Tibial nerve (tissue), 4 donors: ENCODE measurements at regions not wholly inside any gene's neighbourhood (a gene's known extent, or its start where the extent isn't known, plus 50 kb on each side); places are given as distances from the start of the nearest gene placed in this dataset.

Source experiments
- DNase-seq, 2 donors: peaks; one replicate each; pipeline ENCODE4 v3.0.0-alpha.2; 2019; ENCODE audit warnings: low spot score in 2 of 2
- H3K27ac ChIP-seq, 4 donors: fragments of 200-600 bp; sonication (generic) in 3 of 4; one replicate each; pipeline ENCODE4 v1.5.1; 2017 to 2019; ENCODE audit warnings: mild to moderate bottlenecking in 1 of 4
- H3K27me3 ChIP-seq, 2 donors: fragments of 200-600 bp; sonication (generic) in 1 of 2; one replicate each; pipeline versions ENCODE4 v1.5.1 to v1.6.0; 2017 to 2019
- H3K36me3 ChIP-seq, 3 donors: fragments of 200-600 bp; sonication (generic); one replicate each; pipeline ENCODE4 v1.5.1; 2018 to 2019
- H3K4me1 ChIP-seq, 4 donors: fragments of 200-600 bp; sonication (generic) in 3 of 4; one replicate each; pipeline ENCODE4 v1.5.1; 2017 to 2019
- H3K4me3 ChIP-seq, 4 donors: fragments of 200-600 bp; sonication (generic) in 3 of 4; one replicate each; pipeline ENCODE4 v1.5.1; 2017 to 2019; ENCODE audit warnings: mild to moderate bottlenecking in 1 of 4, moderate library complexity in 1 of 4
- H3K9me3 ChIP-seq, 4 donors: fragments of 200-600 bp; sonication (generic) in 3 of 4; one replicate each; pipeline ENCODE4 v1.5.1; 2017 to 2019
- CTCF ChIP-seq, 5 experiments: fragments of 200-600 bp in 3 of 5; fragments of 450-650 bp in 2 of 5; sonication (generic) in 3 of 5; IDR thresholded peaks; one replicate each; pipeline ENCODE4 v1.5.1; 2016 to 2019; ENCODE audit warnings: antibody characterized with exemption in 5 of 5, mild to moderate bottlenecking in 3 of 5, moderate library complexity in 2 of 5
- EP300 ChIP-seq, 2 donors: sonication (generic); formaldehyde crosslinking; IDR thresholded peaks; one replicate each; pipeline ENCODE4 v1.6.1; 2017; ENCODE audit warnings: antibody characterized with exemption in 2 of 2, mild to moderate bottlenecking in 1 of 2
- POLR2A ChIP-seq, 2 donors: fragments of 450-650 bp; IDR thresholded peaks; one replicate each; pipeline ENCODE4 v1.6.1; 2017; ENCODE audit warnings: antibody characterized with exemption in 2 of 2, mild to moderate bottlenecking in 2 of 2, moderate library complexity in 2 of 2
- WGBS, 2 donors: methylation state at CpG; one replicate each; pipeline ENCODE4 v1.1.5; 2018; 5-methylcytosine and 5-hydroxymethylcytosine counted together

GRCh38 chr2:207266648-207267047, 100.9 kb upstream of the KLF7 start:
- no peak for TF ChIP-seq POLR2A (IDR thresholded peaks at IDR 0.05)
- TF ChIP-seq EP300 (IDR thresholded peaks at IDR 0.05), result no peak
- H3K4me3 ChIP-seq, result no peak overlapping the region
- H3K27me3 ChIP-seq, result no peaks in the 10 kb centered on the region
- DNase-seq, result no peak
- no peaks in the 10 kb centered on the region for H3K4me1 ChIP-seq
- no peaks in the 10 kb centered on the region for H3K36me3 ChIP-seq
- no peak overlapping the region for H3K27ac ChIP-seq
- H3K9me3 ChIP-seq, result no peaks in the 10 kb centered on the region
- 90% methylated on average over 7 of the region's 7 CpGs for WGBS, 2 donors

GRCh38 chr2:207269038-207269437, 103.3 kb upstream of the KLF7 start:
- no peak for DNase-seq
- H3K4me1 ChIP-seq, result no peaks in the 10 kb centered on the region
- no peaks in the 10 kb centered on the region for H3K27me3 ChIP-seq
- H3K27ac ChIP-seq, result no peak overlapping the region
- no peaks in the 10 kb centered on the region for H3K36me3 ChIP-seq
- H3K9me3 ChIP-seq, result no peaks in the 10 kb centered on the region
- WGBS, 2 donors, result 77 to 85% methylated on average over 2 of the region's 2 CpGs
- TF ChIP-seq EP300 (IDR thresholded peaks at IDR 0.05) (no peak), CTCF (IDR thresholded peaks at IDR 0.05) (no peak)
- no peak overlapping the region for H3K4me3 ChIP-seq

GRCh38 chr2:207274530-207275189, 108.9 kb upstream of the KLF7 start:
- H3K9me3 ChIP-seq, result no peaks in the 10 kb centered on the region
- no peak overlapping the region for H3K4me3 ChIP-seq
- DNase-seq, result no peak
- no peaks in the 10 kb centered on the region for H3K27me3 ChIP-seq
- H3K27ac ChIP-seq, result no peak overlapping the region
- WGBS, 2 donors, result 70 to 73% methylated on average over 5 of the region's 5 CpGs
- H3K36me3 ChIP-seq, result no peaks in the 10 kb centered on the region
- TF ChIP-seq EP300 (IDR thresholded peaks at IDR 0.05) (no peak), CTCF (IDR thresholded peaks at IDR 0.05) (no peak), POLR2A (IDR thresholded peaks at IDR 0.05) (no peak)
- H3K4me1 ChIP-seq, result no peaks in the 10 kb centered on the region

GRCh38 chr2:207275779-207276178, 110.0 kb upstream of the KLF7 start:
- no peaks in the 10 kb centered on the region for H3K4me1 ChIP-seq
- H3K4me3 ChIP-seq, result no peak overlapping the region
- H3K27ac ChIP-seq, result no peak overlapping the region
- H3K36me3 ChIP-seq, result no peaks in the 10 kb centered on the region
- no peaks in the 10 kb centered on the region for H3K27me3 ChIP-seq
- 80 to 85% methylated on average over 2 of the region's 2 CpGs for WGBS, 2 donors
- H3K9me3 ChIP-seq, result no peaks in the 10 kb centered on the region
- no peak for TF ChIP-seq POLR2A (IDR thresholded peaks at IDR 0.05)
- no peak for TF ChIP-seq CTCF (IDR thresholded peaks at IDR 0.05)
- TF ChIP-seq EP300 (IDR thresholded peaks at IDR 0.05), result no peak
- DNase-seq, result no peak

- Histone ChIP-seq H3K9me3 (no peaks in the 10 kb centered on the region), H3K27me3 (no peaks in the 10 kb centered on the region), H3K4me3 (no peak overlapping the region), H3K36me3 (no peaks in the 10 kb centered on the region), H3K4me1 (no peaks in the 10 kb centered on the region), H3K27ac (no peak overlapping the region)
- TF ChIP-seq CTCF (IDR thresholded peaks at IDR 0.05) (no peak), POLR2A (IDR thresholded peaks at IDR 0.05) (no peak), EP300 (IDR thresholded peaks at IDR 0.05) (no peak)
- DNase-seq, result no peak
These were observed 110.5 kb upstream of the KLF7 start for GRCh38 chr2:207276248-207276647.

- TF ChIP-seq POLR2A (IDR thresholded peaks at IDR 0.05) (no peak), CTCF (IDR thresholded peaks at IDR 0.05) (no peak), EP300 (IDR thresholded peaks at IDR 0.05) (no peak)
- 94 to 95% methylated on average over 3 of the region's 3 CpGs for WGBS, 2 donors
- no peak for DNase-seq
These were observed 111.1 kb upstream of the KLF7 start for GRCh38 chr2:207276858-207277257.

More at GRCh38 chr2:207276858-207277257, 111.1 kb upstream of the KLF7 start:
- no peaks in the 10 kb centered on the region for H3K4me1 ChIP-seq
- no peak overlapping the region for H3K4me3 ChIP-seq
- H3K9me3 ChIP-seq, result no peaks in the 10 kb centered on the region
- no peaks in the 10 kb centered on the region for H3K27me3 ChIP-seq
- H3K36me3 ChIP-seq, result no peaks in the 10 kb centered on the region
- no peak overlapping the region for H3K27ac ChIP-seq
